ENCODE measurements at regions not wholly inside any gene's neighbourhood (a gene's known extent, or its start where the extent isn't known, plus 50 kb on each side); places are given as distances from the start of the nearest gene placed in this dataset.

GRCh38 chr1:169005776-169006175 is 100.7 kb upstream of the ATP1B1 start:
- no peak for DNase-seq (ENCODE audit: low read depth, low spot score)
- no peak overlapping the region for H3K4me3 ChIP-seq (ENCODE audit: low read depth, low read length)
- in situ Hi-C loops (cut with HindIII; ENCODE audit: low sequenced_read_pairs), result no loop called here
- TF ChIP-seq, protein P1, sequence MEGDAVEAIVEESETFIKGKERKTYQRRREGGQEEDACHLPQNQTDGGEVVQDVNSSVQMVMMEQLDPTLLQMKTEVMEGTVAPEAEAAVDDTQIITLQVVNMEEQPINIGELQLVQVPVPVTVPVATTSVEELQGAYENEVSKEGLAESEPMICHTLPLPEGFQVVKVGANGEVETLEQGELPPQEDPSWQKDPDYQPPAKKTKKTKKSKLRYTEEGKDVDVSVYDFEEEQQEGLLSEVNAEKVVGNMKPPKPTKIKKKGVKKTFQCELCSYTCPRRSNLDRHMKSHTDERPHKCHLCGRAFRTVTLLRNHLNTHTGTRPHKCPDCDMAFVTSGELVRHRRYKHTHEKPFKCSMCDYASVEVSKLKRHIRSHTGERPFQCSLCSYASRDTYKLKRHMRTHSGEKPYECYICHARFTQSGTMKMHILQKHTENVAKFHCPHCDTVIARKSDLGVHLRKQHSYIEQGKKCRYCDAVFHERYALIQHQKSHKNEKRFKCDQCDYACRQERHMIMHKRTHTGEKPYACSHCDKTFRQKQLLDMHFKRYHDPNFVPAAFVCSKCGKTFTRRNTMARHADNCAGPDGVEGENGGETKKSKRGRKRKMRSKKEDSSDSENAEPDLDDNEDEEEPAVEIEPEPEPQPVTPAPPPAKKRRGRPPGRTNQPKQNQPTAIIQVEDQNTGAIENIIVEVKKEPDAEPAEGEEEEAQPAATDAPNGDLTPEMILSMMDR (IDR thresholded peaks at IDR 0.05; ENCODE audit: low read depth, low read length), result no peak

GRCh38 chr1:169009666-169010065 is 96.8 kb upstream of the ATP1B1 start:
- TF ChIP-seq, protein P1 (IDR thresholded peaks at IDR 0.05; ENCODE audit: low read depth, low read length), result no peak
- in situ Hi-C loops (cut with HindIII; ENCODE audit: low sequenced_read_pairs), result no loop called here
- DNase-seq (ENCODE audit: low read depth, low spot score), result no peak
- H3K4me3 ChIP-seq (ENCODE audit: low read depth, low read length), result no peak overlapping the region

DNA sequence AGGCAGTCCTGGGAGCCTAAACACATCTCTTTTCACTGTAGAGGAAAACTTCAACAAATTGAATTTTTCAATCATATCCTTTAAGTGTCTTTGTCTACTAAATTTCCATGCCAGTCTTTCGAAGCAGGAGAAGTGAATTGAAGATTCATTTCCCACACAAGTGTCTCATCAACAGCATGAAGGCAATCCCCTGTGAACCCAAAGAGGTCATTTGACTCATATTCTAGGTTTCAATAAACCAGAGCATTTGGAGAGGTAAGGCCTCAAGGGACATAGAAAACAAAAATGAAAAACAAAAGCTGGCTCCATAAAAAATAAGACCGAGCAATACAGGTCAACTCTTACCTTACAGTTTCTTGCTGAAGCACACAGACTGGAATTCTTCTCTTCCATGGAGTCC is 94.1 kb upstream of the ATP1B1 start:
- DNase-seq (ENCODE audit: low read depth, low spot score), result no peak
- in situ Hi-C loops (cut with HindIII; ENCODE audit: low sequenced_read_pairs), result no loop called here
- TF ChIP-seq, protein P1 (IDR thresholded peaks at IDR 0.05; ENCODE audit: low read depth, low read length), result no peak
- no peak overlapping the region for H3K4me3 ChIP-seq (ENCODE audit: low read depth, low read length)

- DNase-seq (ENCODE audit: low read depth, low spot score), result no peak
- TF ChIP-seq, protein P1 (IDR thresholded peaks at IDR 0.05; ENCODE audit: low read depth, low read length), result no peak
- H3K4me3 ChIP-seq (ENCODE audit: low read depth, low read length), result no peak overlapping the region
- in situ Hi-C loops (cut with HindIII; ENCODE audit: low sequenced_read_pairs), result no loop called here
Observed at GRCh38 chr1:169013821-169014220, 92.7 kb upstream of the ATP1B1 start.

- TF ChIP-seq, protein P1 (IDR thresholded peaks at IDR 0.05; ENCODE audit: low read depth, low read length), result no peak
- in situ Hi-C loops (cut with HindIII; ENCODE audit: low sequenced_read_pairs), result no loop called here
- DNase-seq (ENCODE audit: low read depth, low spot score), result no peak
- H3K4me3 ChIP-seq (ENCODE audit: low read depth, low read length), result no peak overlapping the region
Observed at GRCh38 chr1:169015464-169015863, 91.0 kb upstream of the ATP1B1 start.

DNA sequence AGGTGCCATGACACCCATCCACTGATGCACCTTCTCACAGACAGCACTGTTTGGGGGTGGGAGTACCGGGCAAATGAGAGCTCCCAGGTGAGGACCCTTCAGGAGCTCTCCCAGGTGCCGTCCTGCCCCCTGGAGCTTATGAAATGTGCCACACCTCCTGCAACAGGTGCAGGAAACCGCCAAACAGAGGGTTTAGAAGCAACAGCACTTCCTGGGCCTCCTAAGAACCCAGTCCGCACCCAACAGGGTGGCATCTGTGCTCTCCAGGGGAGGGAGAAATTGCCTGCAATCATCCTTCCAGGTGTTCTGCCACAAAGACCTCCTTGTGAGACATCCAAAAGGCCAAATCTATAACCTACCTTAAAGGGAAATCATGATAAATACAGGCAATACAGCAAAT is 87.7 kb upstream of the ATP1B1 start:
- TF ChIP-seq, protein P1 (IDR thresholded peaks at IDR 0.05; ENCODE audit: low read depth, low read length), result no peak
- in situ Hi-C loops (cut with HindIII; ENCODE audit: low sequenced_read_pairs), result no loop called here
- no peak for DNase-seq (ENCODE audit: low read depth, low spot score)
- no peak overlapping the region for H3K4me3 ChIP-seq (ENCODE audit: low read depth, low read length)
